ENCODE measurements at regions not wholly inside any gene's neighbourhood (a gene's known extent, or its start where the extent isn't known, plus 50 kb on each side); places are given as distances from the start of the nearest gene placed in this dataset.

DNA sequence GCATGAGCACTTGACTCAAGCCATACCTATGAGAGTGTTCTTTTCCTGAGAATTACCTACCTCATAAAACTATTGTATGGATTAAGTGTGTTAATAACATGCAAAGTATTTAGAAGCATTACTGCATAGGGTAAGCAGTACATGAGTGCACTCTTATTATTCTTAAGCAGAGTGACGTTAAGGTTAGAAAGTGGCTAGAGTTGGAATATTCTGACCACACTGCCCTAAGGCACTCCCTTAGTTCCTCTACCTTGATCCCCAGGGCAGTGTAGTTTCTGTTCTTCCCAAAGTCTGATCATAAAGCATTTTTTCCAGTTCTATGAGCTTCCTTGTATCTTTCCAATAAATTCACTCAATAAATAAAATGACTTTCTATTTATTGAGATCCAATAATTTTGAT, 189.2 kb downstream of the PCSK1 start:
- no peak for ATAC-seq

DNA sequence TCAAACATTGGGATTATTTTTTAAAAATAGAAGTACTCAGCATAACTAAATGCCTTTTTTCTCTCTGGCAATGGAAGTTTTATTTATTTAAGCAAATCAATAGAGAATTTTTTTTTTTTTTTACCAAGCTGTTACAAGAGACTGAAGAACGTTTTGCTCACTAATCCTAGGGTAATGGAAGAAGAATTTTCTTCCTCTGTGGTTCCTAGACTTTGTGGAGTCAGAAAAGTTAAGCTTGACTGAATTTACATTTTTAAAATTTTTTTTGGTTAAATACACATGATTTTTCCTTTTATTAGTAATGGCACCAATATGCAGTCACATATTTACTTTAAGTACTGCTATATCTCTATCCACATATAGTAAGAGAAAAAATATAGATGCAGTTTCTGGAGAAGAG, 189.8 kb downstream of the PCSK1 start:
- no peak for ATAC-seq

GRCh38 chr5:96242571-96242970, 190.5 kb downstream of the PCSK1 start:
- no peak for ATAC-seq

GRCh38 chr5:96236831-96237230, 196.2 kb downstream of the PCSK1 start:
- no peak for ATAC-seq

GRCh38 chr5:96236051-96236450, 197.0 kb downstream of the PCSK1 start:
- no peak for ATAC-seq

DNA sequence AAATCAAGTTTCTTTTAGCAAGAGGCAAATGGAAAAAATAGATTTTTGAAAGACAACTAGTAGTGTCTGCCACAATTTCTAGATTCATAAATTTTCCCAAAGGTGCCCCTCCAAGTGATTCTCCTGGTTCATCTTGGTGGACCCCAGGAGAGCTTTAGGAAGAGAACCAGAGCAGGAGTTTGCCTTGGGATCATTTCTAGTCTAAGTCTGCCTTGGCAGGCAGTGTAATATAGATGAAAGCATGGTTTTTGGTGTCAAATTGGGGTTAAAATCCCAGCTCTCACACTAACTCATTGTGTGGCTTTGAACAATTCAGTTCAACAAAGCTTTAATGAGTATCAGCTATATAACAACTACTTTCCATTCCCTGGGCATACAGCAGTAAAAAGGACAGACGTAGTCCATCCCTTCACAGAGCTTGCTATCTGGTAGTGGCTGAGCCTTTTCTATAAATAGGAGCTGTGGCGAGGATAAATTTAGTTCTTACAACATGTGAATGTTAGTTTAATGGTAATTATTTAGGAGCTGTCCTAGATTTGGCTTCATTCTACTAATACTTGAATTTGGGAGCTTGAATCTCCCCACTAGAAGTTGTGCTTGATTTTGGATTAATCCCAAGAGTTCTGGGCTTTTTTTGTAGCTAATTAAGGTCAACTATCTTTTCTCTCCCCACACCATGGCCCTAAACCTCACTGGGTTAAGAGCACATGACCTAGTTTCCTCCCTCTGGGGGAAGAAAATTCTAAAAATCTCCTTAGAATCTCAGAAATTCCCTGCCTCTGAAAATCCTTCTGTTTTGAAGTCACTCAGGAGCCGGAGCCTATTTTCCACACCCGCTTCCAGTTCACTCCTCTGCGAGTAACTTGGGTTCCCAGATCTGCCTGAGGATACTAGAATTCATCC, 197.8 kb downstream of the PCSK1 start:
- ATAC-seq, result no peak

DNA sequence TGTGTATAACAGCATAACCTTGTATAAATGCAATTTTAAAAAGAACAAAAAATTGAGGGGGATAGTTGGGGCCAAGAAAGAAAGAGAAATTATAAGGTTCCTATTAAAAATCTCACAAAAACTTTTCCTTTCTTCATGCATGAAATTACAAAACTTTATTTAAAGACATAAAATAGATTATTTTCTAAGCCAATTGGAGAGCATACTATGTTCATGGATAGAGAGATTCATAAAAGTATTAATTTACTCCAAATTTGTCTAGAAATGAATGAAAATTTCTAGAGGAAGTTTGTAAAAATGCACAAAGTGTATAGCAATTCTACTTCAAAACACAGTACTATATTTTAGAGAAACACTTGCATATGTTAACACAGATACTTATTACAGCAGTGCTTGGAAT, 200.4 kb downstream of the PCSK1 start:
- no peak for ATAC-seq

DNA sequence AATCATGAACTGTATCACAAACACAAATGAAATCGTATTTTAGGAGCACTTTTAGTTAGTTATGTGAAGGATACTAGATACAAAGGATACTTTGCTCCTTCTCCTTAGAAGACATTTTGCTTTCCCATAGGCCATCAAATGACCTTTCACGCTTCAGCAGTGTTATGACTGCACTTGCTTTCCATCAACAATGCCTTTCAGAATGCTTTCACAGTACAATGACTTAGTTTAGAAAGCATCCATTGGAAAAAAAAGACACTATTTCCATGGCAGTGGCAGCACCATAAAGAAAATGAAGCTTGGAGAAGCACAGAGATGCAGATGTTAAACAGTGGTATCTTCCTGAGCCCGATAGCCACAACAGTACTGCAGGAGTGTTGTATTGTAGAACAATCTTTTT, 203.9 kb downstream of the PCSK1 start:
- no peak for ATAC-seq

GRCh38 chr5:96228408-96228807, 204.6 kb downstream of the PCSK1 start:
- peak in 1 of 2 donors; percentile 49 for ATAC-seq

DNA sequence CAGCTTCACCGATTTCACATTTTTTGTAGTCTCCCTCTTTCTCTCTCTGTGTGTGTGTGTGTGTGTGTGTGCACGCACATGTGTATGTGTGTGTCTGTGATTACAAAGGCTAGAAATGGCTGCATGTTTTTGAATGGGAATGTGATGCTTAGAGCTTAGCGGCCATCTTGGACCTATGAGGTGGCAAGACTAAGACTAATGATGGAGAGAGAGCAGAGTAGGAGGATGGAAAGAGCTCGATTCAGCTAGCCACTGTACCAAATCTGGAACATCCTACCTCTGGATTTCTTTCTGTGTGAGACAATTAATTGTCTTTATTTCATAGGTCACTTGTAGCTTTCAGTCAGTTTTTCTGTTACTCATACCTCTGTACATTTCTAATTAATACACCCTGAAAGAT, 205.1 kb downstream of the PCSK1 start:
- no peak for ATAC-seq

DNA sequence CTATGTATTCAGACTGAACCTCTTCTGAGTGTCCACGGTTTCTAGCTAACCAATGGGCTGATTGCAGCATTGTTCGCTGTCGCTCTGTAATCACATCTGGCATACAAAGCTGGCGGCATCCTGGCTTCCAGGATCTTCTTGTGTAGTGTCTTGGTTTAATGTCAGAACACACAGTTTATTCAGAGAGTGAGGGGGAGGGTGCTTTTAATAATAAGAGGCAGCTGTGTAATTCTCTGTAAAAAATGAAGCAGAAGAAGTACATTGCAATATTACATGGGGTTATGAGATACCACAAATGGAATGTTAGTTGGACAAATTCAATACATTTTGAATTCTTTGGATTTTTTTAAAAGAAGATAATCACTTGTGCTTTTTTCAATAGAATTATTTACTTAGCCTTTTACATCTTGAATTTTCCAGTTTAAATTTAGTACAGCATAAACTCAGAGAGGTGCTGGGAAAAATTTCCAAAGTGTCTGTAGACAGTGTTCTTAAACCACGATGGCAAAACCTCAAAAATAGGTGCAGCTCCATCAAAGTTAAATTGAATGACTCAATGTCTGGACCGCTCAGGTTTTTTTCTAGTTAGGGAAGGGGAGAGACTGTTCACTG, 206.0 kb downstream of the PCSK1 start:
- ATAC-seq, result no peak

GRCh38 chr5:96222129-96222528, 210.9 kb downstream of the PCSK1 start:
- ATAC-seq, result no peak

- peak in 1 of 2 donors; percentile 69 for ATAC-seq
These were observed 212.2 kb downstream of the PCSK1 start for GRCh38 chr5:96220610-96221390.

GRCh38 chr5:96219580-96220281, 213.3 kb downstream of the PCSK1 start:
- ATAC-seq, result no peak

- ATAC-seq, result no peak
These were observed 214.4 kb downstream of the PCSK1 start for GRCh38 chr5:96218653-96219052.

GRCh38 chr5:96214442-96215197, 218.4 kb downstream of the PCSK1 start:
- ATAC-seq, result no peak

DNA sequence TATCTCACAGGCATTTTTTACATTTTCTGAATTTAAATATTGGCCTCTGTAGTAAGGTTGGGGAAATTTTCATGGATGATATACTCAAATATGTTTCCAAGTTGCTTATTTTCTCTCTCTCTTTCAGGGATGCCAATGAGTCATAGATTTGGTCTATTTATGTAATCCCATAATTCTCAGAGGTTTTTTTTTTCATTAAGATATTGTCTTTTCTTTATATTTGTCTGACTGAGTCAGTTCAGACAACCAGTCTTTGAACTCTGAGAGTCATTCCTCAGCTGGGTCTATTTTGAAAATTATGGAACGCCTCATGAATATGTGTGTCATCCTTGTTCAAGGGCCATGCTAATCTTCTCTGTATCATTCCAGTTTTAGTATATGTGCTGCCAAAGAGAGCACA, 223.2 kb downstream of the PCSK1 start:
- ATAC-seq, result no peak

GRCh38 chr5:96207420-96207819, 225.6 kb downstream of the PCSK1 start:
- no peak for ATAC-seq

- ATAC-seq, result no peak
These were observed 229.3 kb downstream of the PCSK1 start for GRCh38 chr5:96203761-96204160.

DNA sequence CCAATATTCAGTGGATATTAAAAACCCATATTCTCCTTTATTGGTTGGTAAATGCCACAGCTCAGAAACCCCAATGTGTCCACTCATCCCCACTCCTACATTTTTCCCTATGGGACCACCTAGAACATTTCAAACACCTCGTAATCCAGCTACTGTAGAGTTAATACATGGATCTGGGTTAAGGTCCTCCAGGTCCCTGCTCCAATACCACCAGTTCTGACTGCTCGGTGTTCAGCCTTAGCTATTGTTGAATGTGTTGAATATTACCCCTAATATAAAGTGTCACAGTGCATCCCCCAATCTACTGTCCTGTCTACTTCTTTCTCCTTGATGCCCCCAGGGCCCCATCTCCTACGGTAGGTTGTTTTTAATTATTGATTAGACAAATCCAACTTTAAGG, 231.5 kb downstream of the PCSK1 start:
- no peak for ATAC-seq

GRCh38 chr5:96200641-96201040, 232.4 kb downstream of the PCSK1 start:
- ATAC-seq, result no peak

GRCh38 chr5:96199713-96200183, 233.3 kb downstream of the PCSK1 start:
- ATAC-seq, result no peak

Measured in activated CD4-positive, CD25-positive, alpha-beta regulatory T cell treated with anti-CD3 and anti-CD28 coated beads, Interleukin-2, amount 50 U/mL, for 24 hours (primary cell).